ENCODE measurements at regions not wholly inside any gene's neighbourhood (a gene's known extent, or its start where the extent isn't known, plus 50 kb on each side); places are given as distances from the start of the nearest gene placed in this dataset.

DNA sequence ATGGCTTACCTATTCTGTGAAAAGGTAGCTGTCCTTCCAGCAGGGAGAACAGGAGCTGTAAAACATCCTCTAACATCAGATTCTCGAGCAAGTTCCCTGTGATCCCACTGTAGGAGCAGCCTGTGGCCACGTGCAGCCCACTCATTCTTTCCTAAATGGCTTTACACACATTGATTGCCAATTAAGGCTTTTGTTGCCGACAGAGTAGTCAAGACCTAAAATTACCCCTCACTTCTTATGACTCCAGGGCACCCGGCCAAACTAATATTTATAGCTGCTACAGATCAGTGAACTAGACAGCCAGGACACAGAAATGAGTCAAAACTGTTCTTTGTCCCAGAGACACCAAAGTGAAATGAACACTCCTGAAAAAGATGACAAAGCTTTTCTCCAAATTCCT is 832.1 kb downstream of the SORCS3 start:
- ChIA-PET CTCF (interaction anchor here (0.5 kb wide), 1 partner anchor 259 kb away, joined by 3 read pairs; no protein-coding TSS in a partner anchor), POLR2A (no interaction called here)
- H3K27me3 ChIP-seq (ENCODE audit: control insufficient read depth, insufficient read depth, low read length) = no peaks in the 10 kb centered on the region
- no peak for DNase-seq (ENCODE audit: low read depth)
- H3K4me3 ChIP-seq (ENCODE audit: low read depth, low read length) = no peak overlapping the region
- no peaks in the 10 kb centered on the region for H3K36me3 ChIP-seq (ENCODE audit: control insufficient read depth, insufficient read depth, low read length)
- TF ChIP-seq, protein P1, sequence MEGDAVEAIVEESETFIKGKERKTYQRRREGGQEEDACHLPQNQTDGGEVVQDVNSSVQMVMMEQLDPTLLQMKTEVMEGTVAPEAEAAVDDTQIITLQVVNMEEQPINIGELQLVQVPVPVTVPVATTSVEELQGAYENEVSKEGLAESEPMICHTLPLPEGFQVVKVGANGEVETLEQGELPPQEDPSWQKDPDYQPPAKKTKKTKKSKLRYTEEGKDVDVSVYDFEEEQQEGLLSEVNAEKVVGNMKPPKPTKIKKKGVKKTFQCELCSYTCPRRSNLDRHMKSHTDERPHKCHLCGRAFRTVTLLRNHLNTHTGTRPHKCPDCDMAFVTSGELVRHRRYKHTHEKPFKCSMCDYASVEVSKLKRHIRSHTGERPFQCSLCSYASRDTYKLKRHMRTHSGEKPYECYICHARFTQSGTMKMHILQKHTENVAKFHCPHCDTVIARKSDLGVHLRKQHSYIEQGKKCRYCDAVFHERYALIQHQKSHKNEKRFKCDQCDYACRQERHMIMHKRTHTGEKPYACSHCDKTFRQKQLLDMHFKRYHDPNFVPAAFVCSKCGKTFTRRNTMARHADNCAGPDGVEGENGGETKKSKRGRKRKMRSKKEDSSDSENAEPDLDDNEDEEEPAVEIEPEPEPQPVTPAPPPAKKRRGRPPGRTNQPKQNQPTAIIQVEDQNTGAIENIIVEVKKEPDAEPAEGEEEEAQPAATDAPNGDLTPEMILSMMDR (IDR thresholded peaks at IDR 0.05; ENCODE audit: insufficient read depth, low read depth, low read length) = no peak

DNA sequence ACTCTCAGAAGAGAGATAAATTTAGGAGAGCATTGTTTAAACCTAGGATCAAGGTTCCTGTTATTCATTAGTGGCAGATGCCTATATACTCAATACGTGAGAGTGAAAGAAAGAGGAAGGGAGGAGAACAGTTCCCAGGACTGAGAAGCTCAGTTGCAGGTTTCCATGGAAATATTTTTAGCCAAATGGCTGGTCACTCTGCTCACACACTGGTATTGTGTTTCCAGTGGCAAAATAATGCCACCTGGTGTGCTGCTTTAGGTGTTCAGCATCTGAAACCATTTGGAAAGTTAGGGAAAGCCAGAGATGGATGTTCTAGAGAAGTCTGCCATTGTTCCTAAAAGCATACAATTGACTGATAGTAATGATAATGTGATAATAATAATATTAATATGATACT is 827.7 kb downstream of the SORCS3 start:
- TF ChIP-seq, protein P1 (IDR thresholded peaks at IDR 0.05; ENCODE audit: insufficient read depth, low read depth, low read length) = no peak
- Histone ChIP-seq H3K27me3 (ENCODE audit: control insufficient read depth, insufficient read depth, low read length) (no peaks in the 10 kb centered on the region), H3K36me3 (ENCODE audit: control insufficient read depth, insufficient read depth, low read length) (no peaks in the 10 kb centered on the region), H3K4me3 (ENCODE audit: low read depth, low read length) (no peak overlapping the region)
- DNase-seq (ENCODE audit: low read depth) = no peak
- POLR2A ChIA-PET = no interaction called here
- CTCF ChIA-PET = no interaction called here

DNA sequence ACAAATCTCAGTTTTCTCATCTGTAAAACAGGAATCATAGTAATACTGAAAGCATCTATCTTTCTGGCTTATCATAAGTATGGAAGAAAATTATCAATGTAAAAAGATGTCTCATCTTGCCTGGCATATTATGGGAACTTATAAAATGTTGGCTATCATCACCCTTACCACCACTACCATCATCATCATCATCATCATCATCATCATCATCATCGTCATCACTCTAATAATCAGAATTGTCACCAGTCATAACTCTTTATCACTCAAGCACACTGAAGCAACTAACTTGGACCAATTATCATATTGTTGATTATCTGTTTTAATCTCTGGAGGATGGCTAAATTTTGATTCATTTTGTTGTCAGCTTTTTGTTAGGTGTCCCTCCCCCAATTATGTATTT is 825.4 kb downstream of the SORCS3 start:
- ChIA-PET CTCF (no interaction called here), POLR2A (no interaction called here)
- TF ChIP-seq, protein P1 (IDR thresholded peaks at IDR 0.05; ENCODE audit: insufficient read depth, low read depth, low read length) = no peak
- H3K36me3 ChIP-seq (ENCODE audit: control insufficient read depth, insufficient read depth, low read length) = no peaks in the 10 kb centered on the region
- DNase-seq (ENCODE audit: low read depth) = no peak
- H3K27me3 ChIP-seq (ENCODE audit: control insufficient read depth, insufficient read depth, low read length) = no peaks in the 10 kb centered on the region
- H3K4me3 ChIP-seq (ENCODE audit: low read depth, low read length) = no peak overlapping the region

DNA sequence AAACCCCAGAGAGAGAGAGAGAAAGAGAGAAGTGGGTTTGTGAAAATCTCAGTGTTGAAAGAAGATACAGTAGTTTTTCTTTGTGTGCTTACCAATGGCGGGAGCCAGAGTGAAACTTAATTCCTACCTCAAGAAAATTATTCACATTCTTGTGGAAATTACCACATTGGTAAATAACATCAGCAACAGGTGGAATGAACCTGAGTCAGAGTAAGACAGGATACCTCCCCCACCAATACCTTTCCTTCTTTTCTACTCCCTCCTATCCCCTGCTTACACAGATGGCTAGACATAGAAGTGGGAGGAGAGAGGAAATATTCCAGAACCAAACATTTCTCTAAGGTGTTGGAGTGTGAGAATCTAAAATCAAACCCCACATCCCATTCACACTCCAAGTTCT is 793.9 kb downstream of the SORCS3 start:
- TF ChIP-seq, protein P1 (IDR thresholded peaks at IDR 0.05; ENCODE audit: insufficient read depth, low read depth, low read length) = no peak
- H3K36me3 ChIP-seq (ENCODE audit: control insufficient read depth, insufficient read depth, low read length) = no peaks in the 10 kb centered on the region
- POLR2A ChIA-PET = no interaction called here
- no peak for DNase-seq (ENCODE audit: low read depth)
- CTCF ChIA-PET = no interaction called here
- H3K27me3 ChIP-seq (ENCODE audit: control insufficient read depth, insufficient read depth, low read length) = no peaks in the 10 kb centered on the region
- H3K4me3 ChIP-seq (ENCODE audit: low read depth, low read length) = no peak overlapping the region

DNA sequence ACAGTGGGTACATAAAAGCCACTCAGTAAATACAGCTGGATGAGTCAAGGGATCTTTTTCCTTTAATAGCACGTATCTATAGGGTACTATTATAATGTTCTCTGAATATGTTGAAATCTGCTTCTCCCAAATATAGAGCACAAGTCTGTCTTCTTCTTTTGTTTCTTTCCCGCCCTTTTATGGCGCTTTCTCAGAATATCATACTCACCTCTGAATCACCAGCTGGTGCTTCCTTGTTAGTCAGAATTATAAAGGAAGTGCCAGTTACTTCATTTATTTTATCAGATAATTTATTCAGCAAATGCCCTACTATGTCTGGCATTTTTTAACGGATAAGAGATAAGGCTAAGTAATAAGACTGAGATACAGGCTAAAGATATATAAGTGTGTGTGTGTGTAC is 772.9 kb downstream of the SORCS3 start:
- H3K4me3 ChIP-seq (ENCODE audit: low read depth, low read length) = no peak overlapping the region
- POLR2A ChIA-PET = no interaction called here
- no peak for DNase-seq (ENCODE audit: low read depth)
- no peaks in the 10 kb centered on the region for H3K36me3 ChIP-seq (ENCODE audit: control insufficient read depth, insufficient read depth, low read length)
- no peaks in the 10 kb centered on the region for H3K27me3 ChIP-seq (ENCODE audit: control insufficient read depth, insufficient read depth, low read length)
- CTCF ChIA-PET = no interaction called here
- TF ChIP-seq, protein P1 (IDR thresholded peaks at IDR 0.05; ENCODE audit: insufficient read depth, low read depth, low read length) = no peak
